Fibroblast of mammary gland (primary cell): ENCODE measurements at regions not wholly inside any gene's neighbourhood (a gene's known extent, or its start where the extent isn't known, plus 50 kb on each side); places are given as distances from the start of the nearest gene placed in this dataset.

Experiments used
- DNase-seq: peaks from one replicate; pipeline ENCODE4 v3.0.0-alpha.2; 2010; ENCODE audit warnings: low read depth
- H3K4me3 ChIP-seq: 2 replicates; pipeline ENCODE4 v1.5.1; 2011; ENCODE audit warnings: low read depth, mild to moderate bottlenecking, low read length, moderate library complexity; ENCODE audit not compliant: control insufficient read depth
- CTCF ChIP-seq: conservative IDR thresholded peaks from 2 replicates; pipeline ENCODE4 v1.5.1; 2011; ENCODE audit warnings: low read depth, low read length, inconsistent platforms; ENCODE audit not compliant: control insufficient read depth, insufficient read depth

DNA sequence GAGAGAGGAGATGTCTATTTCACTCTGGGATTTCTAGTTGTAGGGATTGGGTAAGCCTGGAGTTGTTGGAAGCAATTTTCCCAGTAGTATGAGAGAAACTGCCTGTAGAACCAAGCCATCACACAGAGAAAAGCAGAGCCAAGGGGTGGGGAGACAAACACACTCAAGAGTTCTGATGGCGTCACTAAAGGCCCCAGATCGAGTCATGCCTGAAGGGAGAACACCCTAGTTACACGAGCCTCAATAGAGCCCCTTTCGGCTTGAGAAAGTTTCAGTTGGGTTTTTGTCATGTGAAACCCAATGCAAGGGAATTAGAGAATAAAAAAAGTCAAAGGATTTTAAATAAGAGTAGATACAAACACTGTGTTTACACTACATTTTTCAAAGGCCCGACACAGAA is 66.1 kb upstream of the PFN2 start:
- TF ChIP-seq CTCF = no peak
- no peak for DNase-seq
- H3K4me3 ChIP-seq = no peak overlapping the region

- DNase-seq = no peak
- no peak for TF ChIP-seq CTCF
- no peak overlapping the region for H3K4me3 ChIP-seq
Observed at GRCh38 chr3:150035910-150036612, 65.4 kb upstream of the PFN2 start.

GRCh38 chr3:150035301-150035779 is 64.6 kb upstream of the PFN2 start:
- no peak for TF ChIP-seq CTCF
- no peak overlapping the region for H3K4me3 ChIP-seq
- no peak for DNase-seq

DNA sequence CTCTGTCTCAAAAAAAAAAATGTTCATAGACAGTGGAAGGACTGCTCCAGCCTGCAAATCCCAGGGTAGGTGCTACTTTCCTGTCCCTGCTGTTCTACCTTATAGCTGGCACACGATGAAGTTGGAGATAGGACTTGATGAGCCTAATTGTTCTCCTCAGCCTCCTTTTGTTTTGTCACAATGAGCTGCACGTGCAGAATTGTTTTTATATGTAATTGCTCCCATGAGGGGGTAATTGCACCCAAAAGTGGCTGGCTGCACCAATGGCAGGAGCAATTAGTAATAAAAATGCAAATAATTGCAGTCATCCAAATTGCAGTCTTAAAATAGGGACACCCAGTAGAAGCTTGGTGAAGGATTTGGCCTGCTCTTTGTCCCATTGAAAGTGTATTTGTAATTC is 63.0 kb upstream of the PFN2 start:
- H3K4me3 ChIP-seq = no peak overlapping the region
- no peak for DNase-seq
- no peak for TF ChIP-seq CTCF

DNA sequence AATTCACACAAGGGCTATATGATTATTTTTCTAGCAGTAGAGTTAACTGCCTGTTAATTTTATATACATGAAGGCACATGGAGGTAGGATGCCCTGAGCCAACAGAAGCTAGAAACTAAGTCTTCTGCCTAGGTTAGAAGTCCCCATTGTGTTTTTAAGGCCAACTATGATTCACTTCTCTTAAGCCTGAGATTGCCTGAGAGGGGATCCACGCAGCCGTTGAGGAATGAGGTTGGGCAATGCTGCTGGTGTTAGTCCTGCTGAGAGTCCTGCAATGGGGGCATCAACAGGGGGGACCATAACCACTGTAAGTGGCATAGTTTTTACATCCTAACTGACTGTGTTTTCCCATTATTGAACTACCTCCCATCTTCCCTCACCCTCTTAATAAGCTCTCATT is 60.1 kb upstream of the PFN2 start:
- no peak for TF ChIP-seq CTCF
- DNase-seq = no peak

DNA sequence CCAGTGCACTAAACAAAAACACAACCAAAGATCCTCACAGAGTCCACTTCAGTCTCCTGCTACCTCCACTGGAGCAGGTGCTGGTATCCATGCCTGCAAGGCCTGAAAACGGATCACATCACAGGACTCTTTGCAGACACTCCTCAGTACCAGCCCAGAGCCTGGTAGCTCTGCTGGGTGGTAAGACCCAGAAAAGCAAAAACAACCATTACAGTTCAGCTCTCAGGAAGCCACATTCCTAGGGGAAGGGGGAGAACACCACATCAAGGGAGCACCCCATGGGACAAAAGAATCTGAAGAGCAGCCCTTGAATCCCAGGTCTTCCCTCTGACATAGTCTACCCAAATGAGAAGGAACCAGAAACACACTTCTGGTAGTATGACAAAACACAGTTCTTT is 52.5 kb upstream of the PFN2 start:
- no peak for TF ChIP-seq CTCF
- DNase-seq = no peak
- H3K4me3 ChIP-seq = no peak overlapping the region

More for the DNA sequence above, 60.1 kb upstream of the PFN2 start:
- no peak overlapping the region for H3K4me3 ChIP-seq
